Calu3 (cell line): ENCODE measurements at regions not wholly inside any gene's neighbourhood (a gene's known extent, or its start where the extent isn't known, plus 50 kb on each side); places are given as distances from the start of the nearest gene placed in this dataset.
"Not testable (repeated sequence)": the region's sequence is repeated elsewhere in the genome, so short reads cannot be mapped to it uniquely, and the experiment has no call there.

Source experiments
- BruUV-seq: library from RNA; stranded (reverse); fragments of 400-500 nt; replicated peaks from 2 replicates; lab custom pipeline; 2021; lab: Mats Ljungman, UMichigan
- CTCF ChIA-PET: fragments of 300-600 bp; sonication (Branson Sonifier 250); formaldehyde crosslinking; loops from one replicate; lab custom pipeline; 2022; ENCODE audit warnings: antibody characterized with exemption; lab: Charles Lee
- DNase-seq: peaks from one replicate; pipeline ENCODE4 v3.0.0; 2022
- H3K27ac Mint-ChIP-seq: one replicate; pipeline ENCODE4 v1.8.0; 2022; ENCODE audit warnings: mixed read lengths; ENCODE audit not compliant: unreplicated experiment
- H3K27me3 Mint-ChIP-seq: one replicate; pipeline ENCODE4 v1.8.0; 2022; ENCODE audit warnings: mixed read lengths; ENCODE audit not compliant: unreplicated experiment
- H3K36me3 Mint-ChIP-seq: one replicate; pipeline ENCODE4 v1.8.0; 2022; ENCODE audit warnings: mild to moderate bottlenecking, moderate library complexity, mixed read lengths; ENCODE audit not compliant: insufficient read depth, unreplicated experiment
- H3K4me1 Mint-ChIP-seq: one replicate; pipeline ENCODE4 v1.8.0; 2022; ENCODE audit warnings: mild to moderate bottlenecking, low read depth, mixed read lengths; ENCODE audit not compliant: unreplicated experiment
- H3K4me3 Mint-ChIP-seq: one replicate; pipeline ENCODE4 v1.8.0; 2022; ENCODE audit warnings: mild to moderate bottlenecking, low read depth, moderate library complexity, mixed read lengths; ENCODE audit not compliant: unreplicated experiment
- H3K9me3 Mint-ChIP-seq: one replicate; pipeline ENCODE4 v1.8.0; 2022; ENCODE audit warnings: low read depth, mixed read lengths; ENCODE audit not compliant: unreplicated experiment
- intact Hi-C: fragments of 100-400 bp; cut with micrococcal nuclease; formaldehyde crosslinking; loops from one replicate; pipeline ENCODE4 v1.10.0; 2022; ENCODE audit not compliant: unreplicated experiment

DNA sequence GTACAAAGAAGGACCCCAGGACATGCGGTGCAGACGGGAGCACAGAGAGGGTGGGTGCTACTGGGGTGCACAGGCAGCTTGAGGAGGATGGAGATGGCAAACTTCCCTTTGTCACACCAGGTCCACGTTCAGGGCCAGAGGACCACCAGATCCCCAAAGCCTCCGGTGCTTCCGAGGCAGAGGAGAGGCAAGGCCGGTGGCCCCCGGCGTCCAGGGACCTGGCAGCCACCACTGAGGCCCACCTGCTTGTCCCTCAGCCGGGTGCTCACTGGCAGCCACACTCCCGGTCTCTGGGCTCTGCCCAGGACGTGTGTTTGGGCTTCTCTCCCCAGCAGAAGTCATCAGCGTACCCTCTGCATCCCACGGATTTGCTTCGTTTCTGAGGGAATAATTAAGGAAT, 571.1 kb downstream of the TUBA3C start:
- H3K36me3 Mint-ChIP-seq, H3K9me3 Mint-ChIP-seq, H3K27me3 Mint-ChIP-seq, BruUV-seq, CTCF ChIA-PET, H3K27ac Mint-ChIP-seq, H3K4me3 Mint-ChIP-seq, H3K4me1 Mint-ChIP-seq, intact Hi-C loops, DNase-seq: not testable (repeated sequence)

GRCh38 chr13:18609371-18609770, 572.3 kb downstream of the TUBA3C start:
- H3K4me1 Mint-ChIP-seq, H3K4me3 Mint-ChIP-seq, H3K27me3 Mint-ChIP-seq, BruUV-seq, intact Hi-C loops, H3K9me3 Mint-ChIP-seq, H3K36me3 Mint-ChIP-seq, CTCF ChIA-PET, H3K27ac Mint-ChIP-seq, DNase-seq: not testable (repeated sequence)

GRCh38 chr13:18608851-18609250, 572.8 kb downstream of the TUBA3C start:
- DNase-seq, H3K4me1 Mint-ChIP-seq, H3K36me3 Mint-ChIP-seq, CTCF ChIA-PET, H3K27ac Mint-ChIP-seq, H3K4me3 Mint-ChIP-seq, H3K9me3 Mint-ChIP-seq, intact Hi-C loops, H3K27me3 Mint-ChIP-seq, BruUV-seq: not testable (repeated sequence)

GRCh38 chr13:18600366-18600765, 581.3 kb downstream of the TUBA3C start:
- DNase-seq, H3K4me3 Mint-ChIP-seq, CTCF ChIA-PET, H3K27me3 Mint-ChIP-seq, BruUV-seq, H3K4me1 Mint-ChIP-seq, intact Hi-C loops, H3K36me3 Mint-ChIP-seq, H3K9me3 Mint-ChIP-seq, H3K27ac Mint-ChIP-seq: not testable (repeated sequence)

GRCh38 chr13:18599791-18600211, 581.8 kb downstream of the TUBA3C start:
- intact Hi-C loops, H3K27me3 Mint-ChIP-seq, CTCF ChIA-PET, BruUV-seq, H3K9me3 Mint-ChIP-seq, H3K27ac Mint-ChIP-seq, H3K4me1 Mint-ChIP-seq, DNase-seq, H3K4me3 Mint-ChIP-seq, H3K36me3 Mint-ChIP-seq: not testable (repeated sequence)

DNA sequence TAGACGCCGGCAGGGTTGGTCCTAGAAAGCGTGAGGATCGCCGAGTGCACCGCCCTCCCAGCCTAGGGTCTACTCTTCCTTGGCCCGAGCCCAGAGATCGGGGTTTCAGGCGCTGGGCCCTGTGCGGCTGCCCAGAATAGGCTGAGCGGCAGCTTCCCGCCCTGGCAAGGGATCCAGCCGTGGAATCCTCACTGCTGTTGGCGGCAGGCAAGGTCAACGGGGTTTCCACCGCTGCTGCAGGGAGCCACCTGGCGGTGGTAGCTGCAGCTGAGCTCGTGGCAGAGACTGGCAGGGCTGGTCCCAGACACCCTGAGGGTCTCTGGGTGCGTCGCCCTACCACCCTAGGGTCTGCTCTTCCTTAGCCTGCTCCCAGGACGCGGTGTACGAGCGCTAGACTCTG, 583.1 kb downstream of the TUBA3C start:
- H3K27ac Mint-ChIP-seq, H3K9me3 Mint-ChIP-seq: not testable (repeated sequence)

DNA sequence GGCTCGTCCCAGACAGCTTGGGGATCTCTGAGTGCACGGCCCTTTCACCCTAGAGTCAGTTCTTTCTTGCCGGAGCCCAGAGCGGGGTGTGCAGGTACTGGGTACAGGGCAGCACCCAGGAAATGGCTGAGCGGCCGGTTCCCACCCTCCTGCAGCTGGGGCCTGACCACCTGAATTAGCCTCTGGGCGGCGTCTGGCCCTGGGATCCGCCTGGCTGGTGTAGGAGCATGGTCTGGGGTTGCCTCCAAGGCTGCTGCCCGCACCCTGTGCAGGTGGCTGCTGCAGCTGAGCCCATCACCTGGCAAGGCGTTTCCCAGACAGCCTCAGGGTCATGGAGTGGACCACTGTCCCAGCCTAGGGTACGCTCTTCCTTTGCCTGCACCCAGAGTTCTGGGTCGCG, 583.7 kb downstream of the TUBA3C start:
- H3K4me1 Mint-ChIP-seq, H3K9me3 Mint-ChIP-seq, H3K27me3 Mint-ChIP-seq, BruUV-seq, H3K4me3 Mint-ChIP-seq, CTCF ChIA-PET, H3K36me3 Mint-ChIP-seq, intact Hi-C loops, H3K27ac Mint-ChIP-seq, DNase-seq: not testable (repeated sequence)

More for the DNA sequence above, 583.1 kb downstream of the TUBA3C start:
- H3K4me3 Mint-ChIP-seq, DNase-seq, CTCF ChIA-PET, intact Hi-C loops, H3K27me3 Mint-ChIP-seq, H3K4me1 Mint-ChIP-seq, BruUV-seq, H3K36me3 Mint-ChIP-seq: not testable (repeated sequence)

- H3K4me1 Mint-ChIP-seq, DNase-seq, H3K4me3 Mint-ChIP-seq, intact Hi-C loops, H3K9me3 Mint-ChIP-seq, BruUV-seq, H3K27me3 Mint-ChIP-seq, CTCF ChIA-PET, H3K27ac Mint-ChIP-seq, H3K36me3 Mint-ChIP-seq: not testable (repeated sequence)
Observed at GRCh38 chr13:18577103-18577502, 604.5 kb downstream of the TUBA3C start.

GRCh38 chr13:18567890-18568289, 613.7 kb downstream of the TUBA3C start:
- H3K4me3 Mint-ChIP-seq, CTCF ChIA-PET, BruUV-seq, intact Hi-C loops, H3K4me1 Mint-ChIP-seq, H3K27ac Mint-ChIP-seq, DNase-seq, H3K36me3 Mint-ChIP-seq, H3K9me3 Mint-ChIP-seq, H3K27me3 Mint-ChIP-seq: not testable (repeated sequence)
